Neural cell (in vitro differentiated cells): ENCODE measurements at regions not wholly inside any gene's neighbourhood (a gene's known extent, or its start where the extent isn't known, plus 50 kb on each side); places are given as distances from the start of the nearest gene placed in this dataset.

Experiments used
- H2AFZ ChIP-seq: fragments of 200-600, 300-800 bp; sonication (generic), shearing (Covaris generic); 2 replicates; pipeline ENCODE4 v1.6.0; 2014; ENCODE audit warnings: low read depth, mild to moderate bottlenecking, antibody characterized with exemption, low read length, moderate library complexity
- H3F3A ChIP-seq: fragments of 200-600 bp; shearing (Covaris generic); 2 replicates; pipeline ENCODE4 v1.6.1; 2016; ENCODE audit warnings: mild to moderate bottlenecking, moderate library complexity, mixed read lengths, antibody characterized with exemption, low read length; ENCODE audit not compliant: insufficient read depth, poor library complexity, severe bottlenecking
- H3K27ac ChIP-seq: fragments of 200-600, 300-800 bp; sonication (generic), shearing (Covaris generic); 2 replicates; pipeline ENCODE4 v1.5.1; 2014; ENCODE audit warnings: mild to moderate bottlenecking, low read length, moderate library complexity
- H3K27me3 ChIP-seq: fragments of 300-800, 200-600 bp; sonication (generic), shearing (Covaris generic); 2 replicates; pipeline ENCODE4 v1.6.0; 2014; ENCODE audit warnings: mild to moderate bottlenecking, low read depth, low read length, moderate library complexity; ENCODE audit not compliant: insufficient read depth
- H3K36me3 ChIP-seq: fragments of 300-800, 200-600 bp; sonication (generic), shearing (Covaris generic); 2 replicates; pipeline ENCODE4 v1.5.1; 2014; ENCODE audit warnings: mild to moderate bottlenecking, antibody characterized with exemption, low read length, moderate library complexity; ENCODE audit not compliant: insufficient read depth
- H3K4me2 ChIP-seq: fragments of 300-800, 200-600 bp; sonication (generic), shearing (Covaris generic); 2 replicates; pipeline ENCODE4 v1.6.0; 2014; ENCODE audit warnings: mild to moderate bottlenecking, low read length
- H3K4me3 ChIP-seq: fragments of 300-800, 200-600 bp; sonication (generic), shearing (Covaris generic); 2 replicates; pipeline ENCODE4 v1.5.1; 2014; ENCODE audit warnings: mild to moderate bottlenecking, low read length, moderate library complexity
- H3K79me2 ChIP-seq: fragments of 200-600 bp; shearing (Covaris generic); replicated peaks from 2 replicates; pipeline ENCODE4 v1.6.0; 2014; ENCODE audit warnings: mild to moderate bottlenecking, low read length, moderate library complexity; ENCODE audit not compliant: insufficient read depth
- H3K9ac ChIP-seq: fragments of 300-800, 200-600 bp; sonication (generic), shearing (Covaris generic); 2 replicates; pipeline ENCODE4 v1.6.1; 2016; ENCODE audit warnings: mild to moderate bottlenecking, low read length, mixed read lengths
- H3K9me2 ChIP-seq: fragments of 200-600 bp; shearing (Covaris generic); 2 replicates; pipeline ENCODE4 v1.6.1; 2016; ENCODE audit warnings: mild to moderate bottlenecking, low read length, mixed read lengths; ENCODE audit not compliant: insufficient read depth
- H3K9me3 ChIP-seq: fragments of 200-600, 300-800 bp; sonication (generic), shearing (Covaris generic); 2 replicates; pipeline ENCODE4 v1.6.1; 2016; ENCODE audit warnings: mild to moderate bottlenecking, mixed run types, low read length, moderate library complexity, mixed read lengths
- H4K20me1 ChIP-seq: fragments of 200-600 bp; shearing (Covaris generic); 2 replicates; pipeline ENCODE4 v1.6.1; 2016; ENCODE audit warnings: mild to moderate bottlenecking, mixed run types; ENCODE audit not compliant: insufficient read depth
- EP300 ChIP-seq: fragments of 450-650 bp; conservative IDR thresholded peaks from 2 replicates; pipeline ENCODE4 v1.6.1; 2014; ENCODE audit warnings: antibody characterized with exemption, mild to moderate bottlenecking, moderate library complexity; ENCODE audit not compliant: poor library complexity, severe bottlenecking
- EZH2 ChIP-seq: fragments of 200-600, 300-800 bp; shearing (Covaris generic), sonication (generic); IDR thresholded peaks from 2 replicates; pipeline ENCODE4 v1.6.1; 2014; ENCODE audit warnings: antibody characterized with exemption, low read length, borderline replicate concordance, mild to moderate bottlenecking; ENCODE audit not compliant: insufficient read depth, poor library complexity, severe bottlenecking
- MXI1 ChIP-seq: fragments of 450-650 bp; conservative IDR thresholded peaks from 2 replicates; pipeline ENCODE4 v1.6.1; 2014; ENCODE audit warnings: antibody characterized with exemption, mild to moderate bottlenecking; ENCODE audit not compliant: poor library complexity, severe bottlenecking
- POLR2AphosphoS5 ChIP-seq: IDR thresholded peaks from 2 replicates; pipeline ENCODE4 v1.6.1; 2012
- RAD21 ChIP-seq: fragments of 450-650 bp; conservative IDR thresholded peaks from 2 replicates; pipeline ENCODE4 v1.6.1; 2014; ENCODE audit warnings: antibody characterized with exemption, mild to moderate bottlenecking, moderate library complexity
- SMC3 ChIP-seq: fragments of 450-650 bp; conservative IDR thresholded peaks from 2 replicates; pipeline ENCODE4 v1.6.1; 2014; ENCODE audit warnings: antibody characterized with exemption, mild to moderate bottlenecking, moderate library complexity; ENCODE audit not compliant: poor library complexity
- TAF1 ChIP-seq: IDR thresholded peaks from 2 replicates; pipeline ENCODE4 v1.6.1; 2012; ENCODE audit warnings: low read depth
- TF ChIP-seq, protein P1 (sequence below): IDR thresholded peaks from 2 replicates; pipeline ENCODE4 v1.6.1; 2012; ENCODE audit warnings: borderline replicate concordance
- TF ChIP-seq, protein P2 (sequence below): fragments of 450-650 bp; IDR thresholded peaks from 2 replicates; pipeline ENCODE4 v1.5.1; 2014; ENCODE audit warnings: antibody characterized with exemption, mild to moderate bottlenecking, moderate library complexity; ENCODE audit not compliant: poor library complexity, severe bottlenecking

DNA sequence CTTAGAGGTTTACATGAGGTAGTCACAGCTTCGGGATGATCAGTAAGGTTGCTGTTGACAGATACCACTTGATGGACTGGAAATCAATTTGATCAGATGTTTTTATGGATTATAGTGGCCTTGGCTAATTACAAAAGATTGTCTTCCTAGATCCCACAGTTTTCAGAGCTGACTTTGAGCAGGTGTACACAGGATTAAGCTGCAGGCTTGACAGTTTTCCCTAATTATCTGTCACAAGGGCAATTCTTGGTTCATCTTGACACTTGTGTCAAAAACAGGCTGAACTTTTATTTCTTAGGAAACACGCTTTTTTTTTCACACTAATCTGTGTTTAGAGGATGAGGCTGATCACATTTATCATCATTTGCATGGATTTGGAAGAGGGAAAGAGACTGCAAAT lies 824.0 kb upstream of the PIK3C3 start:
- H3K79me2 ChIP-seq: no peaks in the 10 kb centered on the region
- no peaks in the 10 kb centered on the region for H3K9me2 ChIP-seq
- H3K9me3 ChIP-seq: no peaks in the 10 kb centered on the region
- H3K27me3 ChIP-seq: no peaks in the 10 kb centered on the region
- H3K36me3 ChIP-seq: no peaks in the 10 kb centered on the region
- no peaks in the 10 kb centered on the region for H4K20me1 ChIP-seq
- H3K9ac ChIP-seq: no peak overlapping the region
- no peak overlapping the region for H3K4me2 ChIP-seq
- no peaks in the 10 kb centered on the region for H3F3A ChIP-seq
- peak overlapping the region; percentile 55 for H3K27ac ChIP-seq
- TF ChIP-seq EP300: peak; percentile 90
- no peak for TF ChIP-seq EZH2
- TF ChIP-seq POLR2AphosphoS5: peak; percentile 65
- TF ChIP-seq, protein P1, sequence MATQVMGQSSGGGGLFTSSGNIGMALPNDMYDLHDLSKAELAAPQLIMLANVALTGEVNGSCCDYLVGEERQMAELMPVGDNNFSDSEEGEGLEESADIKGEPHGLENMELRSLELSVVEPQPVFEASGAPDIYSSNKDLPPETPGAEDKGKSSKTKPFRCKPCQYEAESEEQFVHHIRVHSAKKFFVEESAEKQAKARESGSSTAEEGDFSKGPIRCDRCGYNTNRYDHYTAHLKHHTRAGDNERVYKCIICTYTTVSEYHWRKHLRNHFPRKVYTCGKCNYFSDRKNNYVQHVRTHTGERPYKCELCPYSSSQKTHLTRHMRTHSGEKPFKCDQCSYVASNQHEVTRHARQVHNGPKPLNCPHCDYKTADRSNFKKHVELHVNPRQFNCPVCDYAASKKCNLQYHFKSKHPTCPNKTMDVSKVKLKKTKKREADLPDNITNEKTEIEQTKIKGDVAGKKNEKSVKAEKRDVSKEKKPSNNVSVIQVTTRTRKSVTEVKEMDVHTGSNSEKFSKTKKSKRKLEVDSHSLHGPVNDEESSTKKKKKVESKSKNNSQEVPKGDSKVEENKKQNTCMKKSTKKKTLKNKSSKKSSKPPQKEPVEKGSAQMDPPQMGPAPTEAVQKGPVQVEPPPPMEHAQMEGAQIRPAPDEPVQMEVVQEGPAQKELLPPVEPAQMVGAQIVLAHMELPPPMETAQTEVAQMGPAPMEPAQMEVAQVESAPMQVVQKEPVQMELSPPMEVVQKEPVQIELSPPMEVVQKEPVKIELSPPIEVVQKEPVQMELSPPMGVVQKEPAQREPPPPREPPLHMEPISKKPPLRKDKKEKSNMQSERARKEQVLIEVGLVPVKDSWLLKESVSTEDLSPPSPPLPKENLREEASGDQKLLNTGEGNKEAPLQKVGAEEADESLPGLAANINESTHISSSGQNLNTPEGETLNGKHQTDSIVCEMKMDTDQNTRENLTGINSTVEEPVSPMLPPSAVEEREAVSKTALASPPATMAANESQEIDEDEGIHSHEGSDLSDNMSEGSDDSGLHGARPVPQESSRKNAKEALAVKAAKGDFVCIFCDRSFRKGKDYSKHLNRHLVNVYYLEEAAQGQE: peak; percentile 70
- TF ChIP-seq, protein P2, sequence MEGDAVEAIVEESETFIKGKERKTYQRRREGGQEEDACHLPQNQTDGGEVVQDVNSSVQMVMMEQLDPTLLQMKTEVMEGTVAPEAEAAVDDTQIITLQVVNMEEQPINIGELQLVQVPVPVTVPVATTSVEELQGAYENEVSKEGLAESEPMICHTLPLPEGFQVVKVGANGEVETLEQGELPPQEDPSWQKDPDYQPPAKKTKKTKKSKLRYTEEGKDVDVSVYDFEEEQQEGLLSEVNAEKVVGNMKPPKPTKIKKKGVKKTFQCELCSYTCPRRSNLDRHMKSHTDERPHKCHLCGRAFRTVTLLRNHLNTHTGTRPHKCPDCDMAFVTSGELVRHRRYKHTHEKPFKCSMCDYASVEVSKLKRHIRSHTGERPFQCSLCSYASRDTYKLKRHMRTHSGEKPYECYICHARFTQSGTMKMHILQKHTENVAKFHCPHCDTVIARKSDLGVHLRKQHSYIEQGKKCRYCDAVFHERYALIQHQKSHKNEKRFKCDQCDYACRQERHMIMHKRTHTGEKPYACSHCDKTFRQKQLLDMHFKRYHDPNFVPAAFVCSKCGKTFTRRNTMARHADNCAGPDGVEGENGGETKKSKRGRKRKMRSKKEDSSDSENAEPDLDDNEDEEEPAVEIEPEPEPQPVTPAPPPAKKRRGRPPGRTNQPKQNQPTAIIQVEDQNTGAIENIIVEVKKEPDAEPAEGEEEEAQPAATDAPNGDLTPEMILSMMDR: no peak
- no peak overlapping the region for H2AFZ ChIP-seq
- H3K4me3 ChIP-seq: no peak overlapping the region

DNA sequence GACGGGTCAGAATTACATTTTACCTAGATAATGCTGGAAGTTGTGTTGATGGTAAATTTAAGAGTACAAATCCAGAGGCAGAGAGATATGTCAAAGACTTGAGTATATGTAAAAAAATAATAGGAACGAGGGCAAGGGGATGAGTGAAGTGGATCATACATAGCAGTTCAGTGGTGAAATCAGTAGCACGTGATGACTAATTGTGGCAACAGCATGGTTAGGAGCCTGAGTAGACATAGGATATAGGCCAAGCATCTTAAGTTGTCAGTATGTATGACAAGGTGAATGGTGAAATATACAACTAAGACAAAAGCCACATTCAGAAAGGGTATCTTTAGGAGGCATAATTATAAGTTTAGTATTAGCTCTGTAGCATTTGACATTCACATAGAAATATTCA lies 826.5 kb upstream of the PIK3C3 start:
- H3K79me2 ChIP-seq: no peaks in the 10 kb centered on the region
- H4K20me1 ChIP-seq: no peaks in the 10 kb centered on the region
- no peaks in the 10 kb centered on the region for H3K9me3 ChIP-seq
- H3K27ac ChIP-seq: no peak overlapping the region
- H3K4me2 ChIP-seq: no peak overlapping the region
- no peak overlapping the region for H3K4me3 ChIP-seq
- H3F3A ChIP-seq: no peaks in the 10 kb centered on the region
- H3K27me3 ChIP-seq: no peaks in the 10 kb centered on the region
- no peak overlapping the region for H3K9ac ChIP-seq
- no peak overlapping the region for H2AFZ ChIP-seq
- H3K36me3 ChIP-seq: no peaks in the 10 kb centered on the region
- TF ChIP-seq, protein P2: no peak
- TF ChIP-seq TAF1 (no peak), EP300 (no peak), POLR2AphosphoS5 (no peak), SMC3 (no peak), EZH2 (no peak), RAD21 (no peak), MXI1 (no peak)
- TF ChIP-seq, protein P1: no peak
- no peaks in the 10 kb centered on the region for H3K9me2 ChIP-seq
